ENCODE measurements at regions not wholly inside any gene's neighbourhood (a gene's known extent, or its start where the extent isn't known, plus 50 kb on each side); places are given as distances from the start of the nearest gene placed in this dataset.

DNA sequence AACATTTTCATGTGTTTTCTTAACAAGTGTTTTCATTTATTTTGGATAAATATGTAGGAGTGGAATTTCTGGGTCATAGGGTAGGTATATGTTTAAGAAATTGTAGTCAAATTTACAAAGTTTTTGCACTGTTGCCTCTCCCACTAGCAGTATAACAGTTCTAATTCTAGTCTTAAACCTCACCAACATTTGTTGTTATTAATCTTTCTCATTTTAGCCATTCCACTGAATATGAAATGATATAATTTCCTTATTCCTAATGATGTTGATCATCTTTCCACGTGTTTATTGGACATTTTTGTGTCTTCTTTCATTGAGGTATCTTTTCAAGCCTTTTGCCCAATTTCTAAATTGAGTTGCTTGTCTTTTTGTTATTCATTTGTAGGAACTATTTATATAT, 62.0 kb downstream of the C11orf91 start:
- H3K27ac ChIP-seq (ENCODE audit: insufficient read depth, low read depth, low read length), result no peak overlapping the region
- no peak overlapping the region for H3K9ac ChIP-seq (replicated peaks; ENCODE audit: extremely low read depth, insufficient read depth, low read length)
- H4K20me1 ChIP-seq (replicated peaks; ENCODE audit: control insufficient read depth, extremely low read depth, insufficient read depth, low read length), result no peaks in the 10 kb centered on the region
- no peaks in the 10 kb centered on the region for H3K9me1 ChIP-seq (replicated peaks; ENCODE audit: control insufficient read depth, extremely low read depth, insufficient read depth, low read length)
- no peaks in the 10 kb centered on the region for H3K9me3 ChIP-seq (replicated peaks; ENCODE audit: control insufficient read depth, insufficient read depth, low read length)
- H3K4me1 ChIP-seq (ENCODE audit: control insufficient read depth, extremely low read depth, insufficient read depth, low read length), result no peaks in the 10 kb centered on the region
- dilution Hi-C loops (cut with MboI; ENCODE audit: extremely low pct_ligation_motif_present, low sequenced_read_pairs), result no loop called here
- no peaks in the 10 kb centered on the region for H3K36me3 ChIP-seq (ENCODE audit: control insufficient read depth in 2 of 2, extremely low read depth in 1 of 2, insufficient read depth in 2 of 2, low read length in 2 of 2)
- no peak for TF ChIP-seq POLR2A (IDR thresholded peaks at IDR 0.05; ENCODE audit: low read depth, low read length)
- no peak for TF ChIP-seq EZH2 (IDR thresholded peaks at IDR 0.05; ENCODE audit: borderline replicate concordance, low read depth, low read length, severe bottlenecking)
- TF ChIP-seq FOS (IDR thresholded peaks at IDR 0.05; ENCODE audit: borderline replicate concordance, insufficient read depth, low read length), result no peak
- H2AFZ ChIP-seq (ENCODE audit: low read depth, low read length), result no peak overlapping the region
- CTCF ChIA-PET, result no interaction called here
- H3K4me2 ChIP-seq (ENCODE audit: insufficient read depth, low read length), result no peak overlapping the region
- no peaks in the 10 kb centered on the region for H3K27me3 ChIP-seq (ENCODE audit: control insufficient read depth in 2 of 2, insufficient read depth in 2 of 2, low read length in 2 of 2)
- no peaks in the 10 kb centered on the region for H3K79me2 ChIP-seq (ENCODE audit: control insufficient read depth, insufficient read depth, low read length)
- H3K4me3 ChIP-seq (replicated peaks in 1 of 3; ENCODE audit: insufficient read depth in 1 of 3, low read depth in 1 of 3, low read length in 3 of 3), result no peak overlapping the region
- BruUV-seq (replicated peaks), result no TSS peak
- intact Hi-C loops (cut with micrococcal nuclease), result no loop called here
- POLR2A ChIA-PET, result no interaction called here
- DNase-seq (ENCODE audit: low read depth, low spot score), result no peak
- FAIRE-seq, result no peak

GRCh38 chr11:33636104-33636503, 64.5 kb downstream of the C11orf91 start:
- TF ChIP-seq POLR2A (IDR thresholded peaks at IDR 0.05; ENCODE audit: low read depth, low read length) (no peak), MYC (IDR thresholded peaks at IDR 0.05; ENCODE audit: low read depth, low read length) (no peak), JUN (IDR thresholded peaks at IDR 0.05; ENCODE audit: borderline replicate concordance, insufficient read depth, insufficient read length, low read depth) (no peak), GATA2 (IDR thresholded peaks at IDR 0.05; ENCODE audit: insufficient read depth, insufficient read length, low read depth, low read length) (no peak), FOS (IDR thresholded peaks at IDR 0.05; ENCODE audit: borderline replicate concordance, insufficient read depth, low read length) (no peak), CTCF (IDR thresholded peaks at IDR 0.05; ENCODE audit: extremely low read depth in 1 of 2, insufficient read depth in 1 of 2, low read depth in 1 of 2, low read length in 2 of 2) (no peak), EZH2 (IDR thresholded peaks at IDR 0.05; ENCODE audit: borderline replicate concordance, low read depth, low read length, severe bottlenecking) (no peak), POLR2AphosphoS5 (IDR thresholded peaks at IDR 0.05; ENCODE audit: insufficient read depth, low read depth, low read length) (no peak)
- TF ChIP-seq, protein P1, sequence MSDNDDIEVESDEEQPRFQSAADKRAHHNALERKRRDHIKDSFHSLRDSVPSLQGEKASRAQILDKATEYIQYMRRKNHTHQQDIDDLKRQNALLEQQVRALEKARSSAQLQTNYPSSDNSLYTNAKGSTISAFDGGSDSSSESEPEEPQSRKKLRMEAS (IDR thresholded peaks at IDR 0.05; ENCODE audit: insufficient read depth, insufficient read length), result no peak
- dilution Hi-C loops (cut with MboI; ENCODE audit: extremely low pct_ligation_motif_present, low sequenced_read_pairs) (no loop called here), intact Hi-C loops (cut with micrococcal nuclease) (no loop called here)
- no peak for FAIRE-seq
- no peak for DNase-seq (ENCODE audit: low read depth, low spot score)
- no TSS peak for BruUV-seq (replicated peaks)
- POLR2A ChIA-PET, result no interaction called here
- Histone ChIP-seq H3K9ac (replicated peaks; ENCODE audit: extremely low read depth, insufficient read depth, low read length) (no peak overlapping the region), H3K79me2 (ENCODE audit: control insufficient read depth, insufficient read depth, low read length) (no peaks in the 10 kb centered on the region), H2AFZ (ENCODE audit: low read depth, low read length) (no peak overlapping the region), H4K20me1 (replicated peaks; ENCODE audit: control insufficient read depth, extremely low read depth, insufficient read depth, low read length) (no peaks in the 10 kb centered on the region), H3K27me3 (ENCODE audit: control insufficient read depth in 2 of 2, insufficient read depth in 2 of 2, low read length in 2 of 2) (no peaks in the 10 kb centered on the region), H3K9me3 (replicated peaks; ENCODE audit: control insufficient read depth, insufficient read depth, low read length) (no peaks in the 10 kb centered on the region), H3K4me2 (ENCODE audit: insufficient read depth, low read length) (no peak overlapping the region), H3K36me3 (ENCODE audit: control insufficient read depth in 2 of 2, extremely low read depth in 1 of 2, insufficient read depth in 2 of 2, low read length in 2 of 2) (no peaks in the 10 kb centered on the region), H3K4me1 (ENCODE audit: control insufficient read depth, extremely low read depth, insufficient read depth, low read length) (peaks cover under 1% of the 10 kb centered on the region), H3K9me1 (replicated peaks; ENCODE audit: control insufficient read depth, extremely low read depth, insufficient read depth, low read length) (no peaks in the 10 kb centered on the region), H3K27ac (ENCODE audit: insufficient read depth, low read depth, low read length) (no peak overlapping the region), H3K4me3 (replicated peaks in 1 of 3; ENCODE audit: insufficient read depth in 1 of 3, low read depth in 1 of 3, low read length in 3 of 3) (no peak overlapping the region)
- CTCF ChIA-PET, result interaction anchor here (1.2 kb wide), 1 partner anchor 106 kb away, joined by 3 read pairs; no protein-coding TSS in a partner anchor
